ENCODE measurements at regions not wholly inside any gene's neighbourhood (a gene's known extent, or its start where the extent isn't known, plus 50 kb on each side); places are given as distances from the start of the nearest gene placed in this dataset.

DNA sequence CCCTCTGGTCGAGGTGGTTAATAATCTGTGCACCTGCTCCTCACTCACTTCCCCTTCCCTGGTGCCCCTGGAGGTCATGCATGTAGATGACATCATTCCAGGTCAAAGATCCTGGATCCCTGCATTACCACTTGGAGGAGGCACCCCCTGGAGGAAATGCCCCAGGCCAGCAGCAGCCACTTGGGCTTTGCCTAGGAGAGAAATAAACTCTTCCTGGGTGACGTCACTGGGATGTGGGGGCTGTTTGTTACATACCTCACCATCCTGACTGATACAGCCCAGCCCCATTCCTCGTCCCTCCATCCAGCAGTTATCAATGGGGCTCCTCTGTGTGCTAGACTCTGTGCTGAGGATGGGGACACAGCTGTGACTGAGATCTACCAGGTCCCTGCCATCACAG lies 433.6 kb downstream of the PTPRU start:
- Histone ChIP-seq H3K4me3 (ENCODE audit: low read depth in 1 of 2, low read length in 1 of 2) (no peak overlapping the region), H3K27me3 (peaks cover 13% of the 10 kb centered on the region), H3K27ac (no peak overlapping the region), H3K9me3 (no peaks in the 10 kb centered on the region), H3K4me1 (ENCODE audit: control insufficient read depth in 1 of 2, insufficient read depth in 1 of 2, low read depth in 1 of 2, low read length in 1 of 2) (no peaks in the 10 kb centered on the region), H3K36me3 (no peaks in the 10 kb centered on the region)
- TF ChIP-seq, protein P1, sequence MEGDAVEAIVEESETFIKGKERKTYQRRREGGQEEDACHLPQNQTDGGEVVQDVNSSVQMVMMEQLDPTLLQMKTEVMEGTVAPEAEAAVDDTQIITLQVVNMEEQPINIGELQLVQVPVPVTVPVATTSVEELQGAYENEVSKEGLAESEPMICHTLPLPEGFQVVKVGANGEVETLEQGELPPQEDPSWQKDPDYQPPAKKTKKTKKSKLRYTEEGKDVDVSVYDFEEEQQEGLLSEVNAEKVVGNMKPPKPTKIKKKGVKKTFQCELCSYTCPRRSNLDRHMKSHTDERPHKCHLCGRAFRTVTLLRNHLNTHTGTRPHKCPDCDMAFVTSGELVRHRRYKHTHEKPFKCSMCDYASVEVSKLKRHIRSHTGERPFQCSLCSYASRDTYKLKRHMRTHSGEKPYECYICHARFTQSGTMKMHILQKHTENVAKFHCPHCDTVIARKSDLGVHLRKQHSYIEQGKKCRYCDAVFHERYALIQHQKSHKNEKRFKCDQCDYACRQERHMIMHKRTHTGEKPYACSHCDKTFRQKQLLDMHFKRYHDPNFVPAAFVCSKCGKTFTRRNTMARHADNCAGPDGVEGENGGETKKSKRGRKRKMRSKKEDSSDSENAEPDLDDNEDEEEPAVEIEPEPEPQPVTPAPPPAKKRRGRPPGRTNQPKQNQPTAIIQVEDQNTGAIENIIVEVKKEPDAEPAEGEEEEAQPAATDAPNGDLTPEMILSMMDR (IDR thresholded peaks at IDR 0.05): no peak

DNA sequence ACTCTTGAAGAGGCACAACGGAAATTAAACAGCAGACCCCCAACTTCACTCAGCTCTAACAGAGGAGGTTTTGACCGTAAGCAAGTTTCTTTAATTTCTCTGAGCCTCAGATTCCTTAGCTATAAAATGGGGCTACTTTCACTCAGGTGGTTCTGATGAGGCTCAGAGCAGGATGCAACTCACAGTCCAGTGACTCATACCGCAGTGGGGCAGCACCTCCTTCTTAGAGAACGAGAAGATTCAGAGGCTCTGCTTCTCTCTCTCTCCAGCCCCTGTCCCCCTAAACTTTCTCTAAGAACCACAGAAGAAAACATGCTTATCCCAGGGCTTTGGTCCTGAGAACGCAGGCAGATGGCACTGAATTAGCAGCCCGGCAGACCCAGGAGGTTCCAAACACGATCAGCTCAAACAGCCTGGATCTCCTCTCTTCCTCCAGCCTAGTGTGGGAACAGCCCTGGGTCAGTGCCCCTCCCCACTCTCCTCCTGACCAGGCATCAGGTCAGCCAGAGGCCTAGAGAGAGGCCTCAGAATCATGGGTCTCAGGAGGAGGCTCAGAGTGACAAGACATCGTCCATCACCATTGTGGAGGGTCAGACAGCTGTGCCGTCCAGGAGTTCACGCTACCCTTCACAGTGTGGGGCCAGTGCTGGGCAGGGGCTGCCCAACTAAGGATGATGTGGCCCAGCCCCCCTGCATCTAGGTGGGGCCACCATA lies 433.0 kb downstream of the PTPRU start:
- no peaks in the 10 kb centered on the region for H3K4me1 ChIP-seq (ENCODE audit: control insufficient read depth in 1 of 2, insufficient read depth in 1 of 2, low read depth in 1 of 2, low read length in 1 of 2)
- peaks cover 18% of the 10 kb centered on the region for H3K27me3 ChIP-seq
- H3K9me3 ChIP-seq: no peaks in the 10 kb centered on the region
- TF ChIP-seq, protein P1 (IDR thresholded peaks at IDR 0.05): no peak
- H3K36me3 ChIP-seq: no peaks in the 10 kb centered on the region
- H3K27ac ChIP-seq: no peak overlapping the region
- H3K4me3 ChIP-seq (ENCODE audit: low read depth in 1 of 2, low read length in 1 of 2): no peak overlapping the region

DNA sequence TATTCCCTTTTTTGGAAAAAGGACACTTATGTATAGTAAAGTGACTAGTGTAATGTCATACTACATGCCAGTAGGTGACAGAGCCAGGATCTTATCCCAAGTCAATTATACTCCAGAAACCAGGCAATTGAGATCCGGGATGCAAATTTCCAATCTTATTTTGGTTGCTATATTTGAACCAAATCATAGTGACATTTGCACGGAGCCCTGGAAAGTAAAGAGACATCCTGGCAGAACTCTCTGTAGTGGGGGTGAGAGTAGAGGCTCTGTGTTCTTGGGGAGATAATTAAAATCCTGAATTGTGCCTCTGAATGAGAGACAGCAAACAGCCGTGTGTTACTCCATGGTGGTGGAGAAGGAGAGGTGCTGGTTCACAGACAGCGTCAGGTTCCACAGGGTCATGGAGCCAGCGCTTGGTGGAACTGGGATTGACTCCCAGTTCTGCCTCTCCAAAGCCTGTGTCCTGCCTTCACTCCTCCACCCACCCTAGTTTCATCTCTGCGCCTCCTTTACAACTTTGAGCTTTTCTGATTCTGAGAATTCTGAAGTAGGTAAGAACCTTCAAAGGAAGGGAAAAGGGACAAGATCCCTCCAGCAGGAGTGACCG lies 432.3 kb downstream of the PTPRU start:
- no peaks in the 10 kb centered on the region for H3K36me3 ChIP-seq
- peaks cover 18% of the 10 kb centered on the region for H3K27me3 ChIP-seq
- no peak overlapping the region for H3K27ac ChIP-seq
- no peaks in the 10 kb centered on the region for H3K4me1 ChIP-seq (ENCODE audit: control insufficient read depth in 1 of 2, insufficient read depth in 1 of 2, low read depth in 1 of 2, low read length in 1 of 2)
- H3K4me3 ChIP-seq (ENCODE audit: low read depth in 1 of 2, low read length in 1 of 2): no peak overlapping the region
- TF ChIP-seq, protein P1 (IDR thresholded peaks at IDR 0.05): no peak
- H3K9me3 ChIP-seq: no peaks in the 10 kb centered on the region

DNA sequence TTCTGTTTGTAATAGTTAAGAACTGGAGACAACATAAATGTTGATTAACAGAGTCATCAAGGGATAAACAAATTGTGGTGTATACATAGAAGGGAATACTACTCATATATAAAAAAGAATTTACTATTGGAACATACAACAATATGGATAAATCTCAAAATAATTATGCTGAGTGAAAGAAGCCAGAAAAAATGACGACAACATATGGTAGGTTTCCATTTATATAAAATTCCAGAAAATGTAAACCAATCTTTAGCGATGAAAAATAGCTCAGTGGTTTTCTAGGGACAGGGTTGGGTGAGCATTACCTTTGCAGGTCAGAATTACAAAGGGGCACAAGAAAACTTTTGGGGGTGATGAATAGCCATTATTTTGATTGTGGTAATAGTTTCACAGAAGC lies 431.6 kb downstream of the PTPRU start:
- Histone ChIP-seq H3K4me3 (ENCODE audit: low read depth in 1 of 2, low read length in 1 of 2) (no peak overlapping the region), H3K27ac (no peak overlapping the region), H3K36me3 (no peaks in the 10 kb centered on the region), H3K4me1 (ENCODE audit: control insufficient read depth in 1 of 2, insufficient read depth in 1 of 2, low read depth in 1 of 2, low read length in 1 of 2) (no peaks in the 10 kb centered on the region), H3K27me3 (peaks cover 18% of the 10 kb centered on the region), H3K9me3 (no peaks in the 10 kb centered on the region)
- TF ChIP-seq, protein P1 (IDR thresholded peaks at IDR 0.05): no peak

DNA sequence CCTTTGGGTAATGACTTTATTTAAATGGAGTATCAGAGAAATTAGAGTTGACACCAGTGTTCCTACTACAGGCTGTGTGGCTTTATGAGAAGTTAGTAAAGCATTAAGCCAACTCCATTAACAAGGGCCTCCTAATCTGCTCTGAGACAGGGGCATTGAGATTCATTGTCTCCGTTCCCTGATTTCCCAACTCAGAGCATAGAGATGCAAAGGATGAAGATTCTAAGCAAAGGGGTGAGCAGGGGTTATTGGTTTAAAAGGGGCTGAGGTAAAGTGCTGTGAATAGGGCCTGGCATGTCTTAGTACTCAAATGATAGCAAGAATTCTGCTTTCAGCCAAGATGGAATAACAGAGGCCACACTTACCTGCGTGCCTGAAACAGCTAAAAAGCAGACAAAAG lies 428.4 kb downstream of the PTPRU start:
- no peaks in the 10 kb centered on the region for H3K4me1 ChIP-seq (ENCODE audit: control insufficient read depth in 1 of 2, insufficient read depth in 1 of 2, low read depth in 1 of 2, low read length in 1 of 2)
- no peaks in the 10 kb centered on the region for H3K36me3 ChIP-seq
- no peak overlapping the region for H3K4me3 ChIP-seq (ENCODE audit: low read depth in 1 of 2, low read length in 1 of 2)
- no peak overlapping the region for H3K27ac ChIP-seq
- H3K27me3 ChIP-seq: peaks cover 18% of the 10 kb centered on the region
- TF ChIP-seq, protein P1 (IDR thresholded peaks at IDR 0.05): no peak
- no peaks in the 10 kb centered on the region for H3K9me3 ChIP-seq
